Uterus (tissue), 2 donors: ENCODE measurements at regions not wholly inside any gene's neighbourhood (a gene's known extent, or its start where the extent isn't known, plus 50 kb on each side); places are given as distances from the start of the nearest gene placed in this dataset.

Source experiments
- POLR2A ChIP-seq, 2 donors: fragments of 450-650 bp; IDR thresholded peaks; one replicate each; pipeline ENCODE4 v1.6.1; 2016; ENCODE audit warnings: antibody characterized with exemption in 2 of 2, mild to moderate bottlenecking in 1 of 2, moderate library complexity in 1 of 2
- TF ChIP-seq, protein P1 (sequence below), 4 experiments: fragments of 200-600 bp in 2 of 4; fragments of 450-650 bp in 2 of 4; sonication (generic) in 2 of 4; IDR thresholded peaks; one replicate each; pipeline ENCODE4 v1.5.1; 2016 to 2019; ENCODE audit warnings: antibody characterized with exemption in 4 of 4, mild to moderate bottlenecking in 2 of 4, moderate library complexity in 1 of 4

GRCh38 chr1:4853904-4854303 lies 199.5 kb downstream of the AJAP1 start:
- TF ChIP-seq, protein P1, sequence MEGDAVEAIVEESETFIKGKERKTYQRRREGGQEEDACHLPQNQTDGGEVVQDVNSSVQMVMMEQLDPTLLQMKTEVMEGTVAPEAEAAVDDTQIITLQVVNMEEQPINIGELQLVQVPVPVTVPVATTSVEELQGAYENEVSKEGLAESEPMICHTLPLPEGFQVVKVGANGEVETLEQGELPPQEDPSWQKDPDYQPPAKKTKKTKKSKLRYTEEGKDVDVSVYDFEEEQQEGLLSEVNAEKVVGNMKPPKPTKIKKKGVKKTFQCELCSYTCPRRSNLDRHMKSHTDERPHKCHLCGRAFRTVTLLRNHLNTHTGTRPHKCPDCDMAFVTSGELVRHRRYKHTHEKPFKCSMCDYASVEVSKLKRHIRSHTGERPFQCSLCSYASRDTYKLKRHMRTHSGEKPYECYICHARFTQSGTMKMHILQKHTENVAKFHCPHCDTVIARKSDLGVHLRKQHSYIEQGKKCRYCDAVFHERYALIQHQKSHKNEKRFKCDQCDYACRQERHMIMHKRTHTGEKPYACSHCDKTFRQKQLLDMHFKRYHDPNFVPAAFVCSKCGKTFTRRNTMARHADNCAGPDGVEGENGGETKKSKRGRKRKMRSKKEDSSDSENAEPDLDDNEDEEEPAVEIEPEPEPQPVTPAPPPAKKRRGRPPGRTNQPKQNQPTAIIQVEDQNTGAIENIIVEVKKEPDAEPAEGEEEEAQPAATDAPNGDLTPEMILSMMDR (IDR thresholded peaks at IDR 0.05): no peak
- TF ChIP-seq POLR2A (IDR thresholded peaks at IDR 0.05): no peak
